ENCODE measurements at regions not wholly inside any gene's neighbourhood (a gene's known extent, or its start where the extent isn't known, plus 50 kb on each side); places are given as distances from the start of the nearest gene placed in this dataset.

GRCh38 chr16:52073024-52073423 lies 473.9 kb downstream of the TOX3 start:
- intact Hi-C loops (cut with micrococcal nuclease) (no loop called here), dilution Hi-C loops (cut with MboI; ENCODE audit: extremely low pct_ligation_motif_present, low sequenced_read_pairs) (no loop called here)
- Histone ChIP-seq H3K9me3 (replicated peaks; ENCODE audit: control insufficient read depth, insufficient read depth, low read length) (peaks cover 3% of the 10 kb centered on the region), H4K20me1 (replicated peaks; ENCODE audit: control insufficient read depth, extremely low read depth, insufficient read depth, low read length) (no peaks in the 10 kb centered on the region), H3K9ac (replicated peaks; ENCODE audit: extremely low read depth, insufficient read depth, low read length) (no peak overlapping the region), H3K27ac (ENCODE audit: insufficient read depth, low read depth, low read length) (no peak overlapping the region), H3K79me2 (ENCODE audit: control insufficient read depth, insufficient read depth, low read length) (no peaks in the 10 kb centered on the region), H3K9me1 (replicated peaks; ENCODE audit: control insufficient read depth, extremely low read depth, insufficient read depth, low read length) (no peaks in the 10 kb centered on the region), H3K36me3 (ENCODE audit: control insufficient read depth in 2 of 2, extremely low read depth in 1 of 2, insufficient read depth in 2 of 2, low read length in 2 of 2) (no peaks in the 10 kb centered on the region), H3K4me1 (ENCODE audit: control insufficient read depth, extremely low read depth, insufficient read depth, low read length) (no peaks in the 10 kb centered on the region), H3K27me3 (ENCODE audit: control insufficient read depth in 2 of 2, insufficient read depth in 2 of 2, low read length in 2 of 2) (no peaks in the 10 kb centered on the region), H2AFZ (ENCODE audit: low read depth, low read length) (no peak overlapping the region), H3K4me3 (replicated peaks in 1 of 3; ENCODE audit: insufficient read depth in 1 of 3, low read depth in 1 of 3, low read length in 3 of 3) (no peak overlapping the region), H3K4me2 (ENCODE audit: insufficient read depth, low read length) (no peak overlapping the region)
- ChIA-PET CTCF (no interaction called here), POLR2A (no interaction called here)
- no TSS peak for BruUV-seq (replicated peaks)
- no peak for DNase-seq (ENCODE audit: low read depth, low spot score)
- TF ChIP-seq JUN (IDR thresholded peaks at IDR 0.05; ENCODE audit: borderline replicate concordance, insufficient read depth, insufficient read length, low read depth) (no peak), POLR2A (IDR thresholded peaks at IDR 0.05; ENCODE audit: low read depth, low read length) (no peak), MYC (IDR thresholded peaks at IDR 0.05; ENCODE audit: low read depth, low read length) (no peak), POLR2AphosphoS5 (IDR thresholded peaks at IDR 0.05; ENCODE audit: insufficient read depth, low read depth, low read length) (no peak), FOS (IDR thresholded peaks at IDR 0.05; ENCODE audit: borderline replicate concordance, insufficient read depth, low read length) (no peak), GATA2 (IDR thresholded peaks at IDR 0.05; ENCODE audit: insufficient read depth, insufficient read length, low read depth, low read length) (no peak), CTCF (IDR thresholded peaks at IDR 0.05; ENCODE audit: extremely low read depth in 1 of 2, insufficient read depth in 1 of 2, low read depth in 1 of 2, low read length in 2 of 2) (no peak), EZH2 (IDR thresholded peaks at IDR 0.05; ENCODE audit: borderline replicate concordance, low read depth, low read length, severe bottlenecking) (no peak), MAX (IDR thresholded peaks at IDR 0.05; ENCODE audit: insufficient read depth, insufficient read length) (no peak)
- no peak for FAIRE-seq

All from endothelial cell of umbilical vein (primary cell).